ENCODE measurements at regions not wholly inside any gene's neighbourhood (a gene's known extent, or its start where the extent isn't known, plus 50 kb on each side); places are given as distances from the start of the nearest gene placed in this dataset.

GRCh38 chr19:27887946-27888345 is 1325.0 kb downstream of the UQCRFS1 start:
- no peak overlapping the region for H3K27ac ChIP-seq
- no peak for DNase-seq
- intact Hi-C loops (cut with DNase I) = no loop called here
- no peak for ATAC-seq
- H3K4me1 ChIP-seq = no peaks in the 10 kb centered on the region
- no peak overlapping the region for H3K4me3 ChIP-seq
- no peak for TF ChIP-seq POLR2A (IDR thresholded peaks at IDR 0.05)
- H3K9me3 ChIP-seq = no peaks in the 10 kb centered on the region
- H3K27me3 ChIP-seq = no peaks in the 10 kb centered on the region
- no peaks in the 10 kb centered on the region for H3K36me3 ChIP-seq
- WGBS (ENCODE audit: insufficient coverage, low coverage, low lambda C conversion rate, missing lambda C conversion rate) = 43% methylated on average over 1 of the region's 2 CpGs

- H3K4me1 ChIP-seq = no peaks in the 10 kb centered on the region
- 71% methylated on average over 5 of the region's 7 CpGs for WGBS (ENCODE audit: insufficient coverage, low coverage, low lambda C conversion rate, missing lambda C conversion rate)
Measured at GRCh38 chr19:27885359-27885758, 1327.6 kb downstream of the UQCRFS1 start.

GRCh38 chr19:27884376-27884775 is 1328.6 kb downstream of the UQCRFS1 start:
- WGBS (ENCODE audit: insufficient coverage, low coverage, low lambda C conversion rate, missing lambda C conversion rate) = 56% methylated on average over 1 of the region's 2 CpGs
- no peaks in the 10 kb centered on the region for H3K36me3 ChIP-seq
- DNase-seq (no peak), ATAC-seq (no peak)
- TF ChIP-seq POLR2A (IDR thresholded peaks at IDR 0.05) (no peak), CTCF (IDR thresholded peaks at IDR 0.05) (no peak)
- H3K9me3 ChIP-seq = no peaks in the 10 kb centered on the region
- H3K27ac ChIP-seq = no peak overlapping the region
- no peaks in the 10 kb centered on the region for H3K4me1 ChIP-seq
- no peaks in the 10 kb centered on the region for H3K27me3 ChIP-seq
- H3K4me3 ChIP-seq = no peak overlapping the region
- intact Hi-C loops (cut with DNase I) = no loop called here

More at GRCh38 chr19:27885359-27885758, 1327.6 kb downstream of the UQCRFS1 start:
- ATAC-seq (no peak), DNase-seq (no peak)
- Histone ChIP-seq H3K9me3 (no peaks in the 10 kb centered on the region), H3K27ac (no peak overlapping the region), H3K4me3 (no peak overlapping the region), H3K27me3 (no peaks in the 10 kb centered on the region), H3K36me3 (no peaks in the 10 kb centered on the region)
- intact Hi-C loops (cut with DNase I) = no loop called here
- TF ChIP-seq POLR2A (IDR thresholded peaks at IDR 0.05) (no peak), CTCF (IDR thresholded peaks at IDR 0.05) (no peak)

- intact Hi-C loops (cut with DNase I) = no loop called here
Measured at GRCh38 chr19:27881213-27881612, 1331.7 kb downstream of the UQCRFS1 start.

GRCh38 chr19:27876976-27877512 is 1335.9 kb downstream of the UQCRFS1 start:
- Histone ChIP-seq H3K36me3 (no peaks in the 10 kb centered on the region), H3K4me1 (no peaks in the 10 kb centered on the region), H3K27me3 (no peaks in the 10 kb centered on the region), H3K9me3 (no peaks in the 10 kb centered on the region), H3K27ac (no peak overlapping the region), H3K4me3 (no peak overlapping the region)
- DNase-seq (no peak), ATAC-seq (no peak)
- TF ChIP-seq POLR2A (IDR thresholded peaks at IDR 0.05) (no peak), CTCF (IDR thresholded peaks at IDR 0.05) (no peak)
- WGBS (ENCODE audit: insufficient coverage, low coverage, low lambda C conversion rate, missing lambda C conversion rate) = 40% methylated on average over 6 of the region's 6 CpGs
- intact Hi-C loops (cut with DNase I) = no loop called here

More at GRCh38 chr19:27881213-27881612, 1331.7 kb downstream of the UQCRFS1 start:
- ATAC-seq (no peak), DNase-seq (no peak)
- H3K9me3 ChIP-seq = no peaks in the 10 kb centered on the region
- no peaks in the 10 kb centered on the region for H3K27me3 ChIP-seq
- TF ChIP-seq CTCF (IDR thresholded peaks at IDR 0.05) (no peak), POLR2A (IDR thresholded peaks at IDR 0.05) (no peak)
- no peaks in the 10 kb centered on the region for H3K36me3 ChIP-seq
- H3K4me1 ChIP-seq = no peaks in the 10 kb centered on the region
- WGBS (ENCODE audit: insufficient coverage, low coverage, low lambda C conversion rate, missing lambda C conversion rate) = 69% methylated on average over 3 of the region's 3 CpGs
- no peak overlapping the region for H3K27ac ChIP-seq
- no peak overlapping the region for H3K4me3 ChIP-seq
